Neural progenitor cell (in vitro differentiated cells): ENCODE measurements at regions not wholly inside any gene's neighbourhood (a gene's known extent, or its start where the extent isn't known, plus 50 kb on each side); places are given as distances from the start of the nearest gene placed in this dataset. TPM values are rescaled to one million over a fixed set of nuclear protein-coding genes. Genes with fewer than 3 reads are reported as not detected.

Source experiments
- DNase-seq: peaks from one replicate; pipeline ENCODE4 v3.0.0-alpha.2; 2016; ENCODE audit warnings: low spot score
- H2AFZ ChIP-seq: fragments of 200-600 bp; sonication (generic); replicated peaks from 2 replicates; pipeline ENCODE4 v1.6.1; 2016; ENCODE audit warnings: antibody characterized with exemption
- H3F3A ChIP-seq: fragments of 200-600 bp; sonication (generic); 2 replicates; pipeline ENCODE4 v1.6.1; 2016; ENCODE audit warnings: antibody characterized with exemption, low read depth
- H3K27ac ChIP-seq: fragments of 200-600 bp; sonication (generic); 2 replicates; pipeline ENCODE4 v1.5.1; 2016; ENCODE audit warnings: mild to moderate bottlenecking
- H3K27me3 ChIP-seq: fragments of 200-600 bp; sonication (generic); 2 replicates; pipeline ENCODE4 v1.6.1; 2016; ENCODE audit warnings: mild to moderate bottlenecking, moderate library complexity
- H3K36me3 ChIP-seq: fragments of 200-600 bp; sonication (generic); 2 replicates; pipeline ENCODE4 v1.5.1; 2016
- H3K4me1 ChIP-seq: fragments of 200-600 bp; sonication (generic); 2 replicates; pipeline ENCODE4 v1.6.1; 2016; ENCODE audit warnings: mixed run types
- H3K4me2 ChIP-seq: fragments of 200-600 bp; sonication (generic); 2 replicates; pipeline ENCODE4 v1.6.1; 2016
- H3K4me3 ChIP-seq: fragments of 200-600 bp; sonication (generic); 2 replicates; pipeline ENCODE4 v1.5.1; 2016
- H3K79me2 ChIP-seq: fragments of 200-600 bp; sonication (generic); 2 replicates; pipeline ENCODE4 v1.6.1; 2016; ENCODE audit warnings: low read depth
- H3K9ac ChIP-seq: fragments of 200-600 bp; sonication (generic); 2 replicates; pipeline ENCODE4 v1.6.1; 2016
- H3K9me3 ChIP-seq: fragments of 200-600 bp; sonication (generic); 2 replicates; pipeline ENCODE4 v1.5.1; 2016; ENCODE audit warnings: low read depth
- H4K20me1 ChIP-seq: fragments of 200-600 bp; sonication (generic); 2 replicates; pipeline ENCODE4 v1.6.1; 2016; ENCODE audit warnings: low read depth
- H3K27ac Mint-ChIP-seq: 3 replicates; pipeline ENCODE4 v1.8.0; 2021; ENCODE audit warnings: mixed read lengths
- H3K27me3 Mint-ChIP-seq: 2 replicates; pipeline ENCODE4 v1.8.0; 2022; ENCODE audit warnings: low read depth, mild to moderate bottlenecking, inconsistent platforms, moderate library complexity, mixed read lengths; ENCODE audit not compliant: insufficient read depth
- H3K36me3 Mint-ChIP-seq: 3 replicates; pipeline ENCODE4 v1.8.0; 2021; ENCODE audit warnings: mixed read lengths
- H3K4me1 Mint-ChIP-seq: 3 replicates; pipeline ENCODE4 v1.8.0; 2021; ENCODE audit warnings: mixed read lengths
- H3K4me3 Mint-ChIP-seq: 3 replicates; pipeline ENCODE4 v1.8.0; 2021; ENCODE audit warnings: mild to moderate bottlenecking, moderate library complexity, mixed read lengths
- H3K9me3 Mint-ChIP-seq: 3 replicates; pipeline ENCODE4 v1.8.0; 2020; ENCODE audit warnings: mixed read lengths
- CTCF ChIP-seq: fragments of 200-600 bp; sonication (generic); IDR thresholded peaks from 2 replicates; pipeline ENCODE4 v1.5.1; 2017; ENCODE audit warnings: antibody characterized with exemption, mild to moderate bottlenecking
- EZH2 ChIP-seq: fragments of 200-600 bp; sonication (generic); IDR thresholded peaks from 2 replicates; pipeline ENCODE4 v1.6.1; 2017; ENCODE audit warnings: antibody characterized with exemption, mild to moderate bottlenecking, moderate library complexity
- EZH2phosphoT487 ChIP-seq: fragments of 200-600 bp; sonication (generic); IDR thresholded peaks from 2 replicates; pipeline ENCODE4 v1.6.1; 2017; ENCODE audit warnings: antibody characterized with exemption
- small RNA-seq: library from RNA; depleted of rRNA; stranded (forward); fragments of <200 nt; gene quantifications from one replicate; pipeline ENCODE3, GENCODE V24; 2015

DNA sequence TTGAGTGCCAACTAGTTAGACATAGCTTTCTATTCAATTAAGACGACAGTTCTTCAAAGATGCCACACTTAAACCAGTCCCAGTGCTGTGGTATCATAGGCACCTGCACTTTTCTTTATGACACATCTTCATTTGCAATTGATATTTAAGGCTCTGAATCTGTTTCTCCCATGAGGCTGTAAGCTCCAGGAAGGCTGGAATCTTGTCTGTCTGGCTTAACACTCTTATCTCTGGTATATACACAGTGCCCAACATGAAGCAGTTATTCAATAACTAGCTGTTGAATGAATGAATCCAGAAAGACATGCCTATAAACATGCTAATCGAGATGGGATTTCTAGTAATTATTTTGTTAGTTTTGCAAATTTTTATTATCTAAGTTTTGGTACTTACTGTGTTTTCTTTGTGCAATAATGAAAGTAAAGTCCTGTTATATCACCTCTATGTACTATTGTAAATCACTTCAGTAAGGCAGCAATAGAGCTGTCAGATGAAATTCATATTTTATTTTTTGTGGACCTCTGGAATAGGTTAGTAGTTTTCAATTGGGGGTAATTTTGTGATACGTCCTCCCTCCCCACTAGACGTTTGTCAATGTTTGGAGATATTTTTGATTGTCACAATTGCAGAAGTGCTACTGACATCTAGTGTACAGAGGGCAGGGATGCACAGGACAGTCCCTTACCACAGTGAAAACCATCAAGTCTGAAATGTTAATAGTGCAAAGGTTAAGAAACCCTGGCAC is 51.3 kb upstream of the STEAP4 start:
- no peaks in the 10 kb centered on the region for H3K9me3 ChIP-seq
- no peak overlapping the region for H3K9ac ChIP-seq
- no peaks in the 10 kb centered on the region for H3K9me3 Mint-ChIP-seq
- H3K27me3 Mint-ChIP-seq = no peaks in the 10 kb centered on the region
- no peaks in the 10 kb centered on the region for H3K36me3 Mint-ChIP-seq
- H3K36me3 ChIP-seq = no peaks in the 10 kb centered on the region
- TF ChIP-seq EZH2phosphoT487 (no peak), EZH2 (no peak), CTCF (peak; percentile 46)
- DNase-seq = no peak
- no peaks in the 10 kb centered on the region for H4K20me1 ChIP-seq
- H3K79me2 ChIP-seq = no peaks in the 10 kb centered on the region
- no peak overlapping the region for H3K27ac Mint-ChIP-seq
- no peaks in the 10 kb centered on the region for H3F3A ChIP-seq
- no peak overlapping the region for H2AFZ ChIP-seq
- H3K4me1 Mint-ChIP-seq = peaks cover 4% of the 10 kb centered on the region
- H3K4me2 ChIP-seq = no peak overlapping the region
- no peaks in the 10 kb centered on the region for H3K4me1 ChIP-seq
- no peak overlapping the region for H3K27ac ChIP-seq
- no peaks in the 10 kb centered on the region for H3K27me3 ChIP-seq
- no peak overlapping the region for H3K4me3 ChIP-seq
- no peak overlapping the region for H3K4me3 Mint-ChIP-seq

DNA sequence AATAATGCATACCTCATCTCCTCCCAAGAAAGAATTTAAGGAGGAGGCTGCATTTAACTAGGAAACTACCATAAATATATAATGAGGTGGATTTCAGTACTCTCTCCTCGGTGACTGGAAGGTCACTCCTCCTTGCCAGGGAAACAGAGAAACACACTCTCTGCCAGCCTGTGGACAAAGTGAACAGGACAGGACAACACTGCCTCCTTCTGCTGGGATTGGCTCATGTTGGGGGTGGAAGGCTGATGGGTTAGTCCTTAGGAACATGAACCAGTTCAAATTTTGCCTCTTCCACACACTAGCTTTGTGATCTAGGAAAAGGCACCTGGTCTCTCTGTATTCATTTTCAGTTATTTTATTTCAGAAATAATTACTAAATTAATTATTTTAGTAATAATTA is 50.6 kb upstream of the STEAP4 start:
- Histone ChIP-seq H3K4me1 (no peaks in the 10 kb centered on the region), H3K79me2 (no peaks in the 10 kb centered on the region), H3F3A (no peaks in the 10 kb centered on the region), H2AFZ (no peak overlapping the region), H4K20me1 (no peaks in the 10 kb centered on the region), H3K27ac (no peak overlapping the region), H3K9me3 (no peaks in the 10 kb centered on the region), H3K4me2 (no peak overlapping the region), H3K9ac (no peak overlapping the region), H3K4me3 (no peak overlapping the region), H3K36me3 (no peaks in the 10 kb centered on the region), H3K27me3 (no peaks in the 10 kb centered on the region)
- DNase-seq = no peak
- no peaks in the 10 kb centered on the region for H3K9me3 Mint-ChIP-seq
- H3K4me3 Mint-ChIP-seq = no peak overlapping the region
- TF ChIP-seq EZH2phosphoT487 = no peak
- peak; percentile 23 for TF ChIP-seq CTCF
- H3K36me3 Mint-ChIP-seq = no peaks in the 10 kb centered on the region
- H3K27me3 Mint-ChIP-seq = no peaks in the 10 kb centered on the region
- peaks cover 4% of the 10 kb centered on the region for H3K4me1 Mint-ChIP-seq
- H3K27ac Mint-ChIP-seq = no peak overlapping the region

Small RNAs in the stretch of these regions (small RNA-seq; reads per million reads assigned to genes)
- gene EIF4A1P13 (not detected), gene RF00272 (not detected)
